Fibroblast of the aortic adventitia (primary cell): ENCODE measurements at regions not wholly inside any gene's neighbourhood (a gene's known extent, or its start where the extent isn't known, plus 50 kb on each side); places are given as distances from the start of the nearest gene placed in this dataset.
A peak's percentile ranks its signal among the peaks of the same experiment; 100 is the strongest.
"Not testable (repeated sequence)": the region's sequence is repeated elsewhere in the genome, so short reads cannot be mapped to it uniquely, and the experiment has no call there.

Experiments
- DNase-seq: peaks from one replicate; pipeline ENCODE4 v3.0.0-alpha.2; 2010; ENCODE audit warnings: low read depth
- H3K4me3 ChIP-seq: 2 replicates; pipeline ENCODE4 v1.5.1; 2011; ENCODE audit warnings: low read depth, mild to moderate bottlenecking, control low read depth, low read length, moderate library complexity
- TF ChIP-seq, protein P1 (sequence below): IDR thresholded peaks from 2 replicates; pipeline ENCODE4 v1.5.1; 2011; ENCODE audit warnings: mild to moderate bottlenecking, low read length, control low read depth, inconsistent platforms; ENCODE audit not compliant: insufficient read depth

DNA sequence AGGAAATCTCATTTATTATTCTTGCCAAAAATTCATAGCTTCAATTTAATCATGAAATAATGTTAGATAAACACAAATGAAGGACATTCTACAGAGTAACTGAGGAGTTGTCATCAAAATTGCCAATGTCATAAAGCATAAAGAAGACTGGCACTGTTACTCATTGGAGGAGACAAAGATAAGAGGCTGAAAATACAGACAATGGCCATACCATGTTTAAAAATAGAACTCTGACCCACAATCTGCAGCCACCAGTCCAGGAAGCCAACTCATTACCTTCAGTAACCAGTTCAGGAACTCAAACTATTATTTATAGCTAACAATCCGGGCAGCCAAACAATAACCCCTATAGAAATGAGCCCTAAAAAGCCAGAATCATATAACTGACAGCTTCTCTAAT lies 795.6 kb downstream of the TENT5A start:
- no peak for DNase-seq
- no peak overlapping the region for H3K4me3 ChIP-seq
- TF ChIP-seq, protein P1, sequence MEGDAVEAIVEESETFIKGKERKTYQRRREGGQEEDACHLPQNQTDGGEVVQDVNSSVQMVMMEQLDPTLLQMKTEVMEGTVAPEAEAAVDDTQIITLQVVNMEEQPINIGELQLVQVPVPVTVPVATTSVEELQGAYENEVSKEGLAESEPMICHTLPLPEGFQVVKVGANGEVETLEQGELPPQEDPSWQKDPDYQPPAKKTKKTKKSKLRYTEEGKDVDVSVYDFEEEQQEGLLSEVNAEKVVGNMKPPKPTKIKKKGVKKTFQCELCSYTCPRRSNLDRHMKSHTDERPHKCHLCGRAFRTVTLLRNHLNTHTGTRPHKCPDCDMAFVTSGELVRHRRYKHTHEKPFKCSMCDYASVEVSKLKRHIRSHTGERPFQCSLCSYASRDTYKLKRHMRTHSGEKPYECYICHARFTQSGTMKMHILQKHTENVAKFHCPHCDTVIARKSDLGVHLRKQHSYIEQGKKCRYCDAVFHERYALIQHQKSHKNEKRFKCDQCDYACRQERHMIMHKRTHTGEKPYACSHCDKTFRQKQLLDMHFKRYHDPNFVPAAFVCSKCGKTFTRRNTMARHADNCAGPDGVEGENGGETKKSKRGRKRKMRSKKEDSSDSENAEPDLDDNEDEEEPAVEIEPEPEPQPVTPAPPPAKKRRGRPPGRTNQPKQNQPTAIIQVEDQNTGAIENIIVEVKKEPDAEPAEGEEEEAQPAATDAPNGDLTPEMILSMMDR: no peak

- DNase-seq, H3K4me3 ChIP-seq: not testable (repeated sequence)
Observed at GRCh38 chr6:80952479-80952878, 800.0 kb downstream of the TENT5A start.

- TF ChIP-seq, protein P1: no peak
- no peak overlapping the region for H3K4me3 ChIP-seq
- DNase-seq: no peak
Observed at GRCh38 chr6:80946402-80946801, 806.1 kb downstream of the TENT5A start.

DNA sequence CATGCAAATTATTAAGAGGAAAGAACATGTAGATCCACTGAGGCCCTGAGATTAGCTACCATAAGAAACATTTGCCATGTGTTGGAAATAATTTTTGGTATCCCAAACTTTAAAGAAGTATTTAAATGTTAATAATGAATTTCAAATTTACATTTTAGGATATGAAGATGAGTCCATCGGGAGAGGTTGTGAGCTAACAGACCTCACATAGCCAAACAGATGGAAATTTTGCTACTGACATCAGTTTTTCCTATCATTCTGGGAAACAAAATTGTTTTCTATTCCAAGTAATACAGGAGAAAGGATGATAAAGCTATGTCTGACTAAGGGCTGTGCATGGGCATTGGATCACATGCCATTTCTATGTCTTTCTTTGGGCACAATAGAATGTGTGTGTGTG lies 809.6 kb downstream of the TENT5A start:
- DNase-seq: no peak
- no peak overlapping the region for H3K4me3 ChIP-seq
- TF ChIP-seq, protein P1: no peak

DNA sequence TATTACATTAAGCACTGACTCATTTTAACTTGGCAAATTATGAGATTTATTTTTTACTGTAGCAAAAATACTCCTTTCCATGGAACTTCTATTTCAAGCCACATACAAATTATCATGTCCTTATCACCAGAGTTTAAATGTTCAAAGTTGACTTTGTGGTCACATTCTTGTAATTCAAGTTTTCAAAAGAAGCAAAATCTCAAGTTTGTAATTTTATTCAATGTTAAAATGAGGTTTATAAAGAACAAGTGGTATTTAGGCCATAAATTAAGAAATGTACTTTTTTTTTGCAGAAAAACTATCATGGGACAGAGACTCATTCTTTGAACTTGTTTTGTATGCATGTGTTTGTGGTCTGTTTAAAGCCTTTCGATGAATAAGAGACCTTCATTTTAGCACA lies 811.5 kb downstream of the TENT5A start:
- TF ChIP-seq, protein P1: no peak
- H3K4me3 ChIP-seq: no peak overlapping the region
- peak; percentile 22 for DNase-seq

- no peak overlapping the region for H3K4me3 ChIP-seq
- TF ChIP-seq, protein P1: no peak
- no peak for DNase-seq
Observed at GRCh38 chr6:80940571-80940970, 811.9 kb downstream of the TENT5A start.

- TF ChIP-seq, protein P1: no peak
- no peak for DNase-seq
- no peak overlapping the region for H3K4me3 ChIP-seq
Observed at GRCh38 chr6:80939898-80940297, 812.6 kb downstream of the TENT5A start.
